MM.1S (cell line): ENCODE measurements at regions not wholly inside any gene's neighbourhood (a gene's known extent, or its start where the extent isn't known, plus 50 kb on each side); places are given as distances from the start of the nearest gene placed in this dataset.

Source experiments
- CTCF ChIP-seq: fragments of 300-600 bp; sonication (generic); IDR thresholded peaks from 2 replicates; pipeline ENCODE4 v1.5.1; 2016; ENCODE audit warnings: antibody characterized with exemption, low read length, mixed read lengths
- EZH2phosphoT487 ChIP-seq: fragments of 300-600 bp; sonication (generic); IDR thresholded peaks from 2 replicates; pipeline ENCODE4 v1.6.1; 2018; ENCODE audit warnings: antibody characterized with exemption, low read length

DNA sequence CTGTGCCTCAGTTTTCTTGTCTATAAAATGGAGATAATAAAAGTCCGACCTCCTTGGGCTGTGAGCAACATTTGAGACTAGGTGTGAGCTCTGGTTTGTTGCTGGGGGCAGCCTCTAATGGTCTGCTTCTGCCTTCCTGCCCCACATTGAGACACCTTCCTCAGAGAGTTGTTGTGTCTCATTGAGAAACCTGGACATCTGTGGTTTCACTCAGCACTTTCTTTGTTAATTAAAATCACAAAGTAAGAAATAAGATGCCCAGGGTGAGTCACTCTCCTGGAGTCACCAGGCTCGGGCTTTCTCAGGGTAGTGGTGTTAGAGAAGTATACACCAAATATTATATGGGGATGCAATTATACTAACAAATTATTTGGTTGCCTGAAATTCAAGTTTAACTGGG, 389.2 kb upstream of the SALL1 start:
- no peak for TF ChIP-seq CTCF
- TF ChIP-seq EZH2phosphoT487, result no peak
